Central memory CD4-positive, alpha-beta T cell (primary cell): ENCODE measurements at regions not wholly inside any gene's neighbourhood (a gene's known extent, or its start where the extent isn't known, plus 50 kb on each side); places are given as distances from the start of the nearest gene placed in this dataset.

ENCODE experiments used
- DNase-seq: peaks from one replicate; pipeline ENCODE4 v3.0.0; 2022

DNA sequence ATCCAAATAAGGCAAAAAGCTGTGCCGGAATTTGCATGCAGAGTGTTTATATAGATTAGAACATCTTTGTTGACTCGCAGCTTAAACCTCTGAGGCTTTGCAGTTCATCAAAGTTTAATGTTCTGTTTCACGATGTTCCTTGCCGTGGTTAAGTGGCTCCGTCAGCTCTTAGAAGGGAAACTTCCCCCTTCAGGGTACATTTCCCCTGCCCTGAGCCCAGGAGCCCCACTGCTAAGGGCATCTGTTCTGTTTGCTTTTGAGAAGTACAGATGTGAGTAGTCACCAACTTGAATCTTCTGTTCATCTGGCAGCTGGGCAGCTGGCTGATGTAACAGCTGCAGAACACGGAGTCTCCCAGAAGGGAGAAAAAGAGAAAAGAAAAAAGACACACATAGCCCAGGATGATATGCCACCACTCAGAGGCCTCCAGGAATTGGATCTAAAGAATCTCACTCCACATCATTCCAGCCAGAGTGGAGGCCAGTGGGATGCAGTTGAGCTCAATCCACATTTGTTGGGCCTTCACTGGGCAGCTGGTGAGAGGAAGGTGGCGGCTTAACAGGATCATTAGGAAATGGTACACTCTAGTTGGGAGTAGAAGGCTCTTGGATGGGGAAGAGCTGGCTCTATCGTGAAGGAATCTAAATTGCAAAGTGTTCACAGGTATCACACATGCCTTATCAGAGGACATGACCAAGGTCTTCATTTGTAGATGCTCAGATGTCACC lies 178.7 kb upstream of the RBPJ start:
- no peak for DNase-seq

DNA sequence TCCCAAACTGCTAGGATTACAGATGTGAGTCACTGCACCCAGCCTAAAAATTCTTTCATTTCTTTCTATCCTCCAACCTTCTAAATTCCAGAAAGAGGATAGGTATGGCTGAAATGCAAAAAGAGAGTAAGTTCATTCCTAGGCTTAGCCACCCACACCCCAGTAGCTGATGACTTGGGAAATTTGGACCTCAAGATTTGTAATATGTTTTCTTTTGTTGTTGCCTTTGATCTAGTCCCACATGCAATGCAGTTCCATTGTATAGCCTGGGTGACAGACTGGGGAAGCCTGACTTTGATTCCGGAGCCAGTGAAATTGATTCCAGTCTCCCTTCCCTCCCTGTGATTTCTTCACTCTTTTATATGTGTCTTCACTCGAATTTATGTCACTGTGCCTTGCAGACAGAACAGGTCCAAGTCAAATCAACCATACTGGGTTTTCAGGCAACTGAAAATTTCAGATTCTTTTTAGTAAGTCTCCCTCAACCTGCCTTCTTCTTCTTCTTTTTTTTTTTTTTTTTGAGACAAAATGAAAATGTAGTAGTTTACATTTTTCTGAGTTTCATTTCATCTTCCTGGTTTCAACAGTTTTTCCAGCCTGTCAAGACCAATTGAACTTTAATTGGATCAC lies 176.2 kb upstream of the RBPJ start:
- no peak for DNase-seq

DNA sequence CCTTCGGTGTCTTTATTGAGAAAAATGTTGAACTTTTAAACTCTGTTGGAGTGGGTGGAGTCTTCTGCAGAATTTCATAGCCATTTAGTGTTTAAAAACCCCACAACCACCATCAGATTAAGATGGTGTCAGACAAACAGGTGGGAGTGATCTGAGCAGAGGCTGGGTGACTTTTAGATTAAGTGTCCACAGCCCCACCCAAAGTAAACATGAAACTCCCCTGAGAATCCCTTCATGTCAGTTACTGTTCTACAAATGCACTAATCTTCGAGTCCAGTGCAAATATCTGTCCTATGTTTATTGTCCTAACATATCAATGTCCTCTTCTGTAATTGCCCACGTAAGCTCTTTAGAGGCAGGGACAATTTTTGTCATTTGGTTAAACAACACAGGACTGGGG lies 175.6 kb upstream of the RBPJ start:
- DNase-seq: no peak

DNA sequence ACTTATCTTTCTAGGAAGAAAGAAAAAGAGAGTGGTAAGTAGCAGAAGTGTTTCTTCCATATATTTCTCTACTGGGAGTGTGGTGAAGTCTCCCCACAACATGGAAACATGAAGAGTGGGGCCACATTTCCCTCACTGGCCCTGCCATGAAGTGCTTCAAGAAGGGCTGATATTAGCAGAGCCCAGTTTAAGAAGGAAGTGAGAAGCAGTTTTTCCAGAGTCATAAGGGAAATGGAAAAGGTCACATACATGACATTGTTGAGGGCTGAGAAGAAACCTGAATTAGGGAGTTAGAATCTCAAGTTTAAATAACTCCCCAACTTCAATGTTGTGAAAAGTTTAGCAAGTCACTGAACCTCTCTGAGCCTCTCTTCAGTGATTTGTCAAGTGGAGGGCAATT lies 171.9 kb upstream of the RBPJ start:
- no peak for DNase-seq

- DNase-seq: no peak
These were observed 169.9 kb upstream of the RBPJ start for GRCh38 chr4:26150948-26151347.

DNA sequence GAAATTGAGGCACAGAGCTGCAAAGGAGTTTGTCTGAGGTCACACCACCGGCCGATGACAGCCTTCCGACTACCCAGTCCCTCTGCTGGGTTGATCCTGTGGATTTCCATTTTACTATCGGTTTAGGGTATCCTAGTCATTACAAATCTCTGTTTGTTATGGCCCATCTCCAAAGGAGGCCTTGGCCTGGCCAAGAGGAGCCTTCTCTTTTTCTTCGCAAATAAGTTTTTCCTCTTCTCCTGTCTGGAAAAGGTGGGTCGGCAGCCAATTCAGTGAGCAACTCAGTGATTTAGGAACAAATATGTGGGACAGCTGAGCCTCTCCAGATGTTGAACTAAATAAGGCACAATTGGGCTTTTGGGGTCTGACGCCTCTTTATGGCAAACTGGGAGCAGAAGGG lies 169.2 kb upstream of the RBPJ start:
- no peak for DNase-seq

DNA sequence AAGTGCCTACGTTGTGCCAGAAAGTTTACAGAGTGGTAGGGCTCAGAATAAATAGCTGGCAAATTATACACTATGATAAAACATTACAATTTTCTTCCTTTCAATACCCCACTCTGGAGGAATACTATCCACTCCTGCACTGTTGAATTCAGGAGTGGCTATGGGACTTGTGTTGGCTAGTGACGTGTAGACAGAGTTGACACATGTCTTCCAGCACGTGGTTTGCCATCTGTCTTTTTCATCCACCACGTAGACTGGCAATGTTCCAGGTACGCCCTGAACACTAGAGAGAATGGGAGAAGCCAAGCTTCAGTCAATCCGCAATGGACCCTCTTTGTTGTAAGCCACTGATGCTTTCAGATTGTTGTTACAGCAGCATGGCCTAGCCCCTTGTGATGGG lies 168.8 kb upstream of the RBPJ start:
- no peak for DNase-seq

DNA sequence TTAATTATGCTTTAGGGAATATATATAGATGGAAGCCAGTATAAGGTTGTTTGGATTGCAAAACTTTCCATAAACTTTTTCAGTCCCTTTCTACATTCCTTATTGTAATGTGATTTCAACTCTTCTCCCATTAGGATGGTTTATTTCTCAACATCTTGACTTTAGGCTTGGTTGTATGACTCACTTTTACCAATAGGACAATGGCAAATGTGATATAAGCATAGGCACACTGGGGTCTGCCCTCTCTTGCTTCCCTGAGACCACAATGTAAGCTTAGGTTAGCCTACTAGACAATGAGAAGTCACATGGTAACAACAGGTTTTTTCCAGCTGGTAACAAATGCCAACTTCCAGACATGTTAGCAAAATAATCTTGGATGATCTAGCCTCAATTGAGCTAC lies 163.3 kb upstream of the RBPJ start:
- DNase-seq: no peak

GRCh38 chr4:26160591-26160990 lies 160.2 kb upstream of the RBPJ start:
- no peak for DNase-seq

DNA sequence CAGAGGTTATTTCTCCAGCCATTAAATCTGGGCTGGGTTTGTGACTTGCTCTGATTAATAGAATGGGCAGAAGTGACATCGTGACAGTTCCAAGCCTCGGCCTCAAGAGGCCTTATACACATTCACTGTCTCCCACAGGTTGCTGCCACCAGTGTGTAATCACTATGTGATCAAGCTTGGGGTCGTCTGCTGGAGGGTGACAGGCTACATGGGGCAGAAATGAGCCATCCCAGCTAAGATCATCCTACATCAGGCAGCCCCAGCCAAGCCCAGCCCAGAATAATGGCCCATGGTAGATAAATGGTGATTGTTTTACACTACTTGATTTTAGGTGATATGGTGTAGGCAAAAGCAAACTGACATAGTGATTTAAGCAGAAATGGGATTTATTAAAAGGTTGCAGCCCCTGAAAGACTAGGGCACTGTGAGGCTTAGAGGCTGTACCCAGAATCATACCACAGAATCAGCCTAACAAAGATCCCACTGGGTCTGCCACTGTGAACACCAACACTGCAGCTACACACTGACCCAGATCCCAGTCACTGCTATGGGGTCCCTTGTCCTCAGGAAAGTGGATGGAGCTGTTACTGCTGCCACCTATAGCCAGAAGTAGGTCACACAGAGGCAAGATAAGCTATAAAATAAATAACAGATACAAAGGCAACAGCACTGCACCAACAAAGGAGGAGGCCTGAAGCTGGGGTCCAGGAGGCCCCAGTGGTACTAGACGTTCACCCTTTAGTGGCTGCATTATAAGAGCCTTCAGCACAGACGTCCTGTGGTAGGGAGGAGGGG lies 159.6 kb upstream of the RBPJ start:
- no peak for DNase-seq

GRCh38 chr4:26162101-26162500 lies 158.7 kb upstream of the RBPJ start:
- no peak for DNase-seq

DNA sequence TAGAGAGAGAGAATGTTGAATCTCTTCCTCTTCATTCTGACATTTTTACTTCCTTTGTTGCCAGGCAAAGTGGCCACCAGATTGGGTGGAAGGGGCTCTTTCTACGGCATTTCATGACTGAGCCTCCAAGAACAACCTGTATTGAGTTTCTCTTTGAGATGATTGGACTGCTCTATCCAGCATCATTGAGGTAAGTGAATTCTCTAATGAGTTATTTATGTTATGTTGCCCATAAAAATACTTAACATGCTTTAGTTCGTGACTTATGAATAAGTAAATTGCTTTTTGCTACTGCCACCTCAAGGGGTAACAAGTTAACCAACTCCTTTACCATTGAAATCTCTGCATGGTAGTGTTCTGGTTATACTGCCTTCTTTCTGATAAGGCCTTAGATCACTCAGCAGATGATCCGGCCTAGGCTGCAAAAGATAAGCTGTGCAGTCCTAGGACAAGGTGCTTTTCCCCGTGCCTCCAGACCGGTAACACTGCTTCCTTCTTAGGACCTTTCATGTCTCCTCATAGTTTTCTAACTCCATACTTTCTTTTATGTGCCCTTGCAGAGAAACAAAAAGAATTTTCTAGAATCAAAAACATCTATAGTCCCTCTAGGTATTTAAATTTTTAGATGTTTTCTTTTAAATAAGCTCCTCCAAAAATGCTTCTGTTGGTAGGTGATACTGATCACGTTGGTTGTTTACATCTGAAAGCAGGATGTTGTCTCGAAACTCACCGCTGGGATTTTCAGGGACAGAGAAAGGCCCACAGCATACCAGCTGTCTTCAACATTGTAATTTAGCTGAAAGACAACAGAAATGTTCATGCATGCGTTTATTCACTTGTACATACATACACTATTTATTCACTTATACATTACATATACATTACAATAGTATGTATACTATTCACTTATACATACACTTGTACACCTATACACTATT lies 157.1 kb upstream of the RBPJ start:
- no peak for DNase-seq

DNA sequence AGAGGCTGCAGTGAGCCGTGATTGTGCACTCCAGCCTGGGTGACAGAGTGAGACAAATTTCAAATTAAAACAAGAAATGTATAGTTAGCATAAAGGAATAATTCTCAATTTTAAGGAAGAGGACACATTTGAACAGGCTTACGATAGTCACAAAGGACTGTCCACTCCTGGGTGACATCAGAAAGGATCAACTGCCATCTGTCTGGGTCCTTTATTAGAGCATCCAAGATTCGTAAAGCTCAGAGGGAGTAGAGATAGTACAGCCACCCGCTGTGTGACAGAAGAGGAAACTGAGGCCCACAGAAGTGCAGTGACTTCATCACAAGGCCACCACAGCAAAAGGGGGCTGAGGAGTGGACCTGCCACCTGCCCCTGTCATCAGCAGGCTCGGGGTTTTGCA lies 149.3 kb upstream of the RBPJ start:
- DNase-seq: no peak

GRCh38 chr4:26171941-26172340 lies 148.9 kb upstream of the RBPJ start:
- no peak for DNase-seq

GRCh38 chr4:26173619-26174018 lies 147.2 kb upstream of the RBPJ start:
- DNase-seq: no peak

DNA sequence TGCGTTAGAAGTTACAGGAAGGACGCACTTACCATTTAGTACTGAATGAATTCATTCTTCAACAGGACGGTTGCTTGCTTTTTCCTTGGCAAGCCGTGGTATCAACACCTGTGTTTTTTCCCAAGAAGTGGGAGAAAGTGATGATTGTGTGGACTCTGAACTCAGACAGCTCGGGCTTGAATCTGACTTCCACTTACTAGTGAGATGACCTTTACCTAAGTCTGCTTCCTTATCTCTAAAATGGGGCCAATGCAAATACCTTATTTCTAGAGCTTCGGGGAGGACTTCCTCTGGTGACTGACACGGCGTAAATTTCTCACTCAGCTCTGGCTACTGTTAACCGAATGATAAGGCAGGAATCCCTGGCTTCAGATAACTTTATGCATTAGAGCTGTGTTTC lies 146.8 kb upstream of the RBPJ start:
- DNase-seq: no peak

GRCh38 chr4:26175006-26175786 lies 145.6 kb upstream of the RBPJ start:
- peak; percentile 50 for DNase-seq

DNA sequence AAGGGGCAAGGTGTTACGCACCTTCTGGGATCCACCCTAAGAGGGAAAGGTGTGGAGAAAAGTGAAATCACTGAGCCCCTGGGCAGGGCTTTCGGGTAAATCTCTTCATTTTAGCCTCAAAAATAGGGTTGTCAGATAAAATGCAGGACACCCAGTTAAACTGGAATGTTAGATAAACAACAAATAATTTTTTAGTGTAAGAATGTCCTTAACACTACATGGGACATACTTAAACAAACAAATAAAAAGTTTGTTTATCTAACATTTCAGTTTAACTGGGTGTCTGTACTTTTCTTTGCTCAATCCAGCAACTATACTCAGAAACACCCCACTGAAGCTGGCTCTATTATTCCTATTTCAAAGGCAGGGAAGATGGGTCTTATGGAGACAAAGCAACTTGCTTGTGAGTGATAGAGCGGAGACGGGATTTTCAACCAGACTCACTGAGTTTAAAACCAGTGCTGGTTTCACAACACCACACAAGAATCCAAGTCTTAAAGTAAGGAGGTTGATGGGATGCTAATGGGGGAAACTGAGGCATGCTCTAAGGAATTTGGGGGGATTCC lies 144.8 kb upstream of the RBPJ start:
- no peak for DNase-seq

- no peak for DNase-seq
These were observed 144.1 kb upstream of the RBPJ start for GRCh38 chr4:26176598-26177149.

DNA sequence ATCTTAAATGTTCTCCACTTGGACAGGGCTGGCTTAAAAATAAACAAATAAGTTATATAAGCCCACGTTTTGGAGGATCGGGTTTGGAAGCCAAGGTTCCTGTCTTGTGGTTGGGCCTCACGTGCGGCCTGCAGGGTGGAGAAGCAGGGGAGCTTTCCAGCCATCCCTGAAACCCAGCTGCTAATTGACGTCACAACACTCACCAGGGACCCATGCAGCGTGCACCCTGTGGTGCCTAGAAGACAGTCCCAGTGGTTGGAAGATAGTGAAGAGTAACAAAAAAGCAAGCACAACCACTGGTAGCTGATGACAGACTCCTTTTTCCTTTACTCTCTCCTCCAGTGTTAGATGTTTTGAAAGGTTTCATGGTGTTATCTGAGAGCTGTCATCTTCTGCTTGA lies 142.0 kb upstream of the RBPJ start:
- DNase-seq: no peak

GRCh38 chr4:26179316-26179760 lies 141.5 kb upstream of the RBPJ start:
- no peak for DNase-seq
